H1 (cell line): ENCODE measurements at regions not wholly inside any gene's neighbourhood (a gene's known extent, or its start where the extent isn't known, plus 50 kb on each side); places are given as distances from the start of the nearest gene placed in this dataset.

Experiments
- CTCF ChIA-PET: fragments of 300-600 bp; sonication (Branson Sonifier 250); formaldehyde crosslinking; loops from one replicate; lab custom pipeline; 2021; ENCODE audit not compliant: partially characterized antibody; lab: Charles Lee
- POLR2A ChIA-PET: fragments of 300-600 bp; sonication (Branson Sonifier 250); formaldehyde crosslinking; loops from one replicate; lab custom pipeline; 2021; ENCODE audit warnings: inconsistent platforms; ENCODE audit not compliant: partially characterized antibody; lab: Charles Lee
- DNase-seq, 2 experiments: peaks; one replicate each; pipeline versions ENCODE4 v3.0.0 to v3.0.0-alpha.2; 2010 to 2022; ENCODE audit warnings: low spot score in 2 of 2, low read depth in 1 of 2, mixed read lengths in 1 of 2
- FAIRE-seq: peaks from 2 replicates; lab custom pipeline; 2011; peaks lifted over from hg19 to GRCh38; lab: Jason Lieb, UNC
- H2AFZ ChIP-seq: 2 replicates; pipeline ENCODE4 v1.8.1; 2012; ENCODE audit warnings: low read length, inconsistent platforms
- H2AK5ac ChIP-seq: 2 replicates; pipeline ENCODE4 v1.6.1; 2013; ENCODE audit warnings: low read depth, low read length
- H2BK120ac ChIP-seq: replicated peaks from 2 replicates; pipeline ENCODE3; 2013; ENCODE audit warnings: low read depth, low read length, inconsistent platforms
- H2BK12ac ChIP-seq: 2 replicates; pipeline ENCODE4 v1.6.1; 2013; ENCODE audit warnings: low read depth, low read length
- H2BK15ac ChIP-seq: 2 replicates; pipeline ENCODE4 v1.6.1; 2013; ENCODE audit warnings: low read length
- H2BK20ac ChIP-seq: 2 replicates; pipeline ENCODE4 v1.6.1; 2013; ENCODE audit warnings: low read length
- H2BK5ac ChIP-seq: 2 replicates; pipeline ENCODE4 v1.6.1; 2013; ENCODE audit warnings: low read depth, low read length
- H3K14ac ChIP-seq: 2 replicates; pipeline ENCODE4 v1.6.1; 2013; ENCODE audit warnings: inconsistent platforms; ENCODE audit not compliant: insufficient read length
- H3K18ac ChIP-seq: 2 replicates; pipeline ENCODE4 v1.6.1; 2013; ENCODE audit warnings: low read length; ENCODE audit errors: extremely low read depth
- H3K23ac ChIP-seq: 2 replicates; pipeline ENCODE4 v1.6.1; 2013; ENCODE audit warnings: inconsistent platforms; ENCODE audit not compliant: insufficient read length
- H3K23me2 ChIP-seq: 2 replicates; pipeline ENCODE4 v1.6.1; 2013; ENCODE audit warnings: low read depth, low read length
- H3K27ac ChIP-seq: 2 replicates; pipeline ENCODE4 v1.6.1; 2011; ENCODE audit warnings: low read depth, low read length, inconsistent platforms
- H3K27me3 ChIP-seq, 4 experiments: replicated peaks in 1 of 4; 1 replicate in 1 of 4; 2 replicates in 3 of 4; pipeline versions ENCODE4 v1.6.1 to v1.8.1; 2011 to 2013; ENCODE audit warnings: low read length in 3 of 4, mild to moderate bottlenecking in 3 of 4, inconsistent platforms in 2 of 4, mixed read lengths in 2 of 4, moderate library complexity in 1 of 4; ENCODE audit not compliant: control insufficient read depth in 3 of 4, insufficient read depth in 3 of 4; ENCODE audit errors: extremely low read depth in 1 of 4
- H3K36me3 ChIP-seq, 4 experiments: 2 replicates each; pipeline versions ENCODE4 v1.6.1 to v1.8.1; 2011 to 2013; ENCODE audit warnings: mild to moderate bottlenecking in 4 of 4, low read length in 3 of 4, moderate library complexity in 2 of 4, control low read depth in 1 of 4, inconsistent platforms in 1 of 4; ENCODE audit not compliant: insufficient read depth in 4 of 4, control insufficient read depth in 2 of 4
- H3K4ac ChIP-seq: replicated peaks from 2 replicates; pipeline ENCODE3; 2013; ENCODE audit warnings: low read length, low read depth, mixed read lengths, inconsistent platforms; ENCODE audit not compliant: insufficient read length
- H3K4me1 ChIP-seq, 4 experiments: replicated peaks in 1 of 4; 1 replicate in 1 of 4; 2 replicates in 3 of 4; pipeline versions ENCODE4 v1.6.1 to v1.8.1; 2011 to 2013; ENCODE audit warnings: low read length in 3 of 4, inconsistent platforms in 2 of 4, mixed read lengths in 1 of 4; ENCODE audit not compliant: insufficient read depth in 4 of 4, control insufficient read depth in 3 of 4
- H3K4me2 ChIP-seq, 2 experiments: 2 replicates each; pipeline versions ENCODE4 v1.6.1 to v1.8.1; 2011 to 2013; ENCODE audit warnings: low read depth in 2 of 2, low read length in 2 of 2, control low read depth in 1 of 2, inconsistent platforms in 1 of 2, mild to moderate bottlenecking in 1 of 2; ENCODE audit not compliant: insufficient read depth in 1 of 2
- H3K4me3 ChIP-seq, 4 experiments: fragments of 200-600, 300-600 bp in 1 of 4; sonication (generic), shearing (Covaris generic), sonication (Bioruptor Twin) in 1 of 4; 2 replicates each; pipeline versions ENCODE4 v1.5.1 to v1.8.1; 2011 to 2016; ENCODE audit warnings: low read length in 4 of 4, low read depth in 3 of 4, control low read depth in 2 of 4, inconsistent platforms in 2 of 4, mild to moderate bottlenecking in 2 of 4, mixed read lengths in 1 of 4, moderate library complexity in 1 of 4; ENCODE audit not compliant: insufficient read depth in 2 of 4; ENCODE audit errors: extremely low read depth in 1 of 4
- H3K56ac ChIP-seq: replicated peaks from 2 replicates; pipeline ENCODE3; 2013; ENCODE audit warnings: low read depth, mild to moderate bottlenecking, mixed read lengths, low read length, inconsistent platforms; ENCODE audit not compliant: insufficient read length
- H3K79me1 ChIP-seq: 2 replicates; pipeline ENCODE4 v1.6.1; 2013; ENCODE audit warnings: low read depth, low read length, control low read depth
- H3K79me2 ChIP-seq, 2 experiments: 2 replicates each; pipeline versions ENCODE4 v1.6.1 to v1.8.1; 2012 to 2013; ENCODE audit warnings: low read length in 2 of 2, mild to moderate bottlenecking in 2 of 2, inconsistent platforms in 1 of 2; ENCODE audit not compliant: insufficient read depth in 2 of 2, control insufficient read depth in 1 of 2
- H3K9ac ChIP-seq, 4 experiments: replicated peaks in 1 of 4; 1 replicate in 1 of 4; 2 replicates in 3 of 4; pipeline versions ENCODE4 v1.6.1 to v1.8.1; 2011 to 2013; ENCODE audit warnings: low read depth in 3 of 4, low read length in 3 of 4, control low read depth in 2 of 4, mild to moderate bottlenecking in 2 of 4, moderate library complexity in 2 of 4, inconsistent platforms in 1 of 4; ENCODE audit errors: extremely low read depth in 1 of 4
- H3K9me3 ChIP-seq, 2 experiments: 2 replicates each; pipeline versions ENCODE4 v1.6.1 to v1.8.1; 2012 to 2013; ENCODE audit warnings: mild to moderate bottlenecking in 2 of 2, moderate library complexity in 2 of 2, control low read depth in 1 of 2, inconsistent platforms in 1 of 2, low read depth in 1 of 2, low read length in 1 of 2, mixed read lengths in 1 of 2; ENCODE audit not compliant: insufficient read depth in 2 of 2
- H4K20me1 ChIP-seq, 2 experiments: replicated peaks in 1 of 2; 2 replicates each; pipeline versions ENCODE3 to v1.8.1; 2011 to 2013; ENCODE audit warnings: inconsistent platforms in 2 of 2, low read length in 2 of 2, mild to moderate bottlenecking in 1 of 2; ENCODE audit not compliant: insufficient read depth in 2 of 2, control insufficient read depth in 1 of 2
- H4K5ac ChIP-seq: 2 replicates; pipeline ENCODE4 v1.6.1; 2013; ENCODE audit warnings: low read length, low read depth, mixed read lengths, inconsistent platforms; ENCODE audit not compliant: insufficient read length
- H4K8ac ChIP-seq: 2 replicates; pipeline ENCODE4 v1.8.0; 2013; ENCODE audit warnings: mild to moderate bottlenecking, moderate library complexity, low read length, inconsistent platforms; ENCODE audit not compliant: insufficient read depth; ENCODE audit errors: extremely low read depth
- H4K91ac ChIP-seq: replicated peaks from 2 replicates; pipeline ENCODE3; 2013; ENCODE audit warnings: low read length, mixed read lengths, inconsistent platforms; ENCODE audit not compliant: insufficient read length
- BCL11A ChIP-seq, 2 experiments: IDR thresholded peaks; one replicate each; pipeline ENCODE4 v1.6.1; 2011; ENCODE audit warnings: low read depth in 2 of 2, low read length in 2 of 2, mild to moderate bottlenecking in 2 of 2
- CBX5 ChIP-seq: fragments of 300-800, 300-1000 bp; sonication (generic); IDR thresholded peaks from 2 replicates; pipeline ENCODE4 v1.7.1; 2016; ENCODE audit warnings: antibody characterized with exemption, low read length, low read depth
- EGR1 ChIP-seq: IDR thresholded peaks from 2 replicates; pipeline ENCODE4 v1.6.1; 2011; ENCODE audit warnings: low read depth, low read length, borderline replicate concordance
- HDAC6 ChIP-seq: IDR thresholded peaks from one replicate; pipeline ENCODE4 v1.7.1; 2012; ENCODE audit warnings: low read depth, mild to moderate bottlenecking, inconsistent platforms, low read length, moderate library complexity
- KDM1A ChIP-seq: fragments of 200-600, 300-600 bp; sonication (generic); IDR thresholded peaks from 2 replicates; pipeline ENCODE4 v1.7.1; 2016; ENCODE audit warnings: mild to moderate bottlenecking, low read length, borderline replicate concordance
- MAFK ChIP-seq: IDR thresholded peaks from 2 replicates; pipeline ENCODE4 v1.6.1; 2012; ENCODE audit warnings: low read depth, mild to moderate bottlenecking, improper control_type of control experiment, low read length
- POLR2A ChIP-seq, 2 experiments: IDR thresholded peaks; 1 replicate in 1 of 2; 2 replicates in 1 of 2; pipeline ENCODE4 v1.6.1; 2011; ENCODE audit warnings: low read depth in 2 of 2, low read length in 2 of 2, mild to moderate bottlenecking in 2 of 2; ENCODE audit errors: control extremely low read depth in 1 of 2
- POLR2AphosphoS5 ChIP-seq: IDR thresholded peaks from 2 replicates; pipeline ENCODE4 v1.6.1; 2011; ENCODE audit warnings: low read depth, low read length
- POU5F1 ChIP-seq: IDR thresholded peaks from 2 replicates; pipeline ENCODE4 v1.6.1; 2011; ENCODE audit warnings: low read depth, mild to moderate bottlenecking, low read length, moderate library complexity
- SIN3A ChIP-seq, 2 experiments: IDR thresholded peaks in 1 of 2; conservative IDR thresholded peaks in 1 of 2; 2 replicates each; pipeline ENCODE4 v1.6.1; 2011 to 2012; ENCODE audit warnings: low read length in 2 of 2, improper control_type of control experiment in 1 of 2, low read depth in 1 of 2, mild to moderate bottlenecking in 1 of 2
- SUZ12 ChIP-seq: fragments of 200-600 bp; sonication (generic); IDR thresholded peaks from 2 replicates; pipeline ENCODE4 v1.6.1; 2012; ENCODE audit warnings: mild to moderate bottlenecking, inconsistent platforms, low read length, moderate library complexity, mixed read lengths
- TBP ChIP-seq: IDR thresholded peaks from 2 replicates; pipeline ENCODE4 v1.6.1; 2011; ENCODE audit warnings: low read depth, low read length, improper control_type of control experiment
- ZNF274 ChIP-seq: IDR thresholded peaks from 2 replicates; pipeline ENCODE4 v1.7.0; 2012; ENCODE audit warnings: low read length, borderline replicate concordance; ENCODE audit errors: extremely low read depth
- WGBS, 2 experiments: shearing (Covaris generic) in 1 of 2; methylation state at CpG; one replicate each; pipeline versions ENCODE4 v1.1.6 to v1.1.7; 2013 to 2015; ENCODE audit warnings: low lambda C conversion rate in 2 of 2, mixed read lengths in 2 of 2, inconsistent platforms in 1 of 2, low coverage in 1 of 2, missing lambda C conversion rate in 1 of 2; ENCODE audit not compliant: insufficient replicate concordance in 2 of 2, insufficient coverage in 1 of 2, insufficient read length in 1 of 2; ENCODE audit errors: extremely low coverage in 1 of 2, missing lambda C conversion rate in 1 of 2; 5-methylcytosine and 5-hydroxymethylcytosine counted together
- TF ChIP-seq, protein P1 (sequence below): IDR thresholded peaks from 2 replicates; pipeline ENCODE4 v1.6.1; 2011; ENCODE audit warnings: low read length, improper control_type of control experiment

DNA sequence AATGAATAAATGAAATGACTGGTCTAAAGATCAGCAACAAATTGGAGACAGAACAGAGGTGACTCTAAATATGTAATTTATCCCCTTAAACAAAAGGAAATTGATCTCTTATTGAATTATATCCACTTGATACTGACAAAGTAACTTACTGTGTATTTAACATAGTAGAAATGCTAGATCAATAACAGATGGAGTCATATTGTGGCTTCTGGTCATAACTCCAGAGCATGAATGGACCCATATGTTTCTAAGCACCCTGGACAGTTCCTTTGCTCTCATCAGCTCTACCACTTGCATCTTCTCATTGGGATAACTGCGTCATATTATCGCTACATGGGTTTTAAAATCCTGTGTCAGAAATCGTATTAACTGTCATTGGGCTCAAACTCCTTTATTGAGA, 222.3 kb downstream of the ETS1 start:
- Histone ChIP-seq H2BK20ac (no peak overlapping the region), H2BK120ac (no peak overlapping the region), H3K79me2 (no peaks in the 10 kb centered on the region), H3K27me3 (no peaks in the 10 kb centered on the region), H3K18ac (no peak overlapping the region), H3K4me1 (no peaks in the 10 kb centered on the region), H3K4me3 (no peak overlapping the region), H3K27ac (no peak overlapping the region), H2BK5ac (no peak overlapping the region), H4K20me1 (no peaks in the 10 kb centered on the region), H4K5ac (no peak overlapping the region), H4K91ac (no peak overlapping the region), H3K36me3 (no peaks in the 10 kb centered on the region), H3K4me2 (no peak overlapping the region), H3K9me3 (no peaks in the 10 kb centered on the region), H2AFZ (no peak overlapping the region), H4K8ac (no peak overlapping the region), H3K56ac (no peak overlapping the region), H3K4ac (no peak overlapping the region), H3K14ac (no peak overlapping the region), H3K9ac (no peak overlapping the region), H3K23ac (no peak overlapping the region), H2BK15ac (no peak overlapping the region), H2BK12ac (no peak overlapping the region), H2AK5ac (no peak overlapping the region), H3K23me2 (no peaks in the 10 kb centered on the region), H3K79me1 (no peaks in the 10 kb centered on the region)
- FAIRE-seq: no peak
- ChIA-PET CTCF (interaction anchor here (2.2 kb wide), 1 partner anchor 268 kb away, joined by 5 read pairs; no protein-coding TSS in a partner anchor), POLR2A (no interaction called here)
- no peak for DNase-seq
- 82% methylated on average over 3 of the region's 3 CpGs; no CpG with 5 or more reads in 1 of the 2 experiments for WGBS, 2 experiments
- TF ChIP-seq SUZ12: no peak
- no peak for TF ChIP-seq KDM1A
- TF ChIP-seq SIN3A (conservative IDR thresholded peaks at IDR 0.05 in 1 of 2, IDR thresholded peaks at IDR 0.05 in 1 of 2; ENCODE audit: low read depth in 1 of 2, low read length in 2 of 2): no peak
- TF ChIP-seq MAFK: no peak
- TF ChIP-seq BCL11A (IDR thresholded peaks at IDR 0.05; ENCODE audit: low read depth in 2 of 2, low read length in 2 of 2): no peak
- TF ChIP-seq CBX5: no peak
- TF ChIP-seq TBP: no peak
- TF ChIP-seq EGR1: no peak
- no peak for TF ChIP-seq POLR2AphosphoS5
- TF ChIP-seq POLR2A (IDR thresholded peaks at IDR 0.05; ENCODE audit: control extremely low read depth in 1 of 2, low read depth in 2 of 2, low read length in 2 of 2): no peak
- no peak for TF ChIP-seq POU5F1
- TF ChIP-seq ZNF274: no peak
- TF ChIP-seq, protein P1, sequence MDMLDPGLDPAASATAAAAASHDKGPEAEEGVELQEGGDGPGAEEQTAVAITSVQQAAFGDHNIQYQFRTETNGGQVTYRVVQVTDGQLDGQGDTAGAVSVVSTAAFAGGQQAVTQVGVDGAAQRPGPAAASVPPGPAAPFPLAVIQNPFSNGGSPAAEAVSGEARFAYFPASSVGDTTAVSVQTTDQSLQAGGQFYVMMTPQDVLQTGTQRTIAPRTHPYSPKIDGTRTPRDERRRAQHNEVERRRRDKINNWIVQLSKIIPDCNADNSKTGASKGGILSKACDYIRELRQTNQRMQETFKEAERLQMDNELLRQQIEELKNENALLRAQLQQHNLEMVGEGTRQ: no peak
- TF ChIP-seq HDAC6: no peak
